Stimulated activated CD4-positive, alpha-beta T cell treated with anti-CD3 and anti-CD28 coated beads, Interleukin-12 subunit alpha, Interleukin-12 subunit beta, amount 100 ng/mL, for 24 hours (primary cell): ENCODE measurements at regions not wholly inside any gene's neighbourhood (a gene's known extent, or its start where the extent isn't known, plus 50 kb on each side); places are given as distances from the start of the nearest gene placed in this dataset.
"Not testable (repeated sequence)": the region's sequence is repeated elsewhere in the genome, so short reads cannot be mapped to it uniquely, and the experiment has no call there.

ENCODE experiments used
- DNase-seq, 2 experiments: peaks; one replicate each; pipeline ENCODE4 v3.0.0-alpha.2; 2020; ENCODE audit warnings: low read depth in 2 of 2

- no peak for DNase-seq
Observed at GRCh38 chr9:744790-745484, 96.6 kb upstream of the DMRT1 start.

- no peak for DNase-seq
Observed at GRCh38 chr9:745761-746380, 95.6 kb upstream of the DMRT1 start.

- DNase-seq: no peak
Observed at GRCh38 chr9:746661-747434, 94.6 kb upstream of the DMRT1 start.

- no peak for DNase-seq
Observed at GRCh38 chr9:747567-747966, 93.9 kb upstream of the DMRT1 start.

GRCh38 chr9:748861-749497 is 92.5 kb upstream of the DMRT1 start:
- no peak for DNase-seq

- DNase-seq: peak in 1 of 2 experiments; percentile 31
Observed at GRCh38 chr9:749716-750115, 91.8 kb upstream of the DMRT1 start.

GRCh38 chr9:750249-750967 is 91.1 kb upstream of the DMRT1 start:
- DNase-seq: no peak

- no peak for DNase-seq
Observed at GRCh38 chr9:751137-752051, 90.1 kb upstream of the DMRT1 start.

- DNase-seq: no peak
Observed at GRCh38 chr9:752201-752600, 89.3 kb upstream of the DMRT1 start.

- no peak for DNase-seq
Observed at GRCh38 chr9:752681-753200, 88.8 kb upstream of the DMRT1 start.

- DNase-seq: not testable (repeated sequence)
Observed at GRCh38 chr9:753734-754133, 87.8 kb upstream of the DMRT1 start.

GRCh38 chr9:754150-754931 is 87.2 kb upstream of the DMRT1 start:
- DNase-seq: no peak

- DNase-seq: no peak
Observed at GRCh38 chr9:755454-756381, 85.8 kb upstream of the DMRT1 start.

- no peak for DNase-seq
Observed at GRCh38 chr9:757246-757881, 84.1 kb upstream of the DMRT1 start.

GRCh38 chr9:758146-758545 is 83.4 kb upstream of the DMRT1 start:
- no peak for DNase-seq

- no peak for DNase-seq
Observed at GRCh38 chr9:759541-759940, 82.0 kb upstream of the DMRT1 start.

- DNase-seq: no peak
Observed at GRCh38 chr9:759983-760736, 81.3 kb upstream of the DMRT1 start.
